ENCODE measurements at regions not wholly inside any gene's neighbourhood (a gene's known extent, or its start where the extent isn't known, plus 50 kb on each side); places are given as distances from the start of the nearest gene placed in this dataset.

DNA sequence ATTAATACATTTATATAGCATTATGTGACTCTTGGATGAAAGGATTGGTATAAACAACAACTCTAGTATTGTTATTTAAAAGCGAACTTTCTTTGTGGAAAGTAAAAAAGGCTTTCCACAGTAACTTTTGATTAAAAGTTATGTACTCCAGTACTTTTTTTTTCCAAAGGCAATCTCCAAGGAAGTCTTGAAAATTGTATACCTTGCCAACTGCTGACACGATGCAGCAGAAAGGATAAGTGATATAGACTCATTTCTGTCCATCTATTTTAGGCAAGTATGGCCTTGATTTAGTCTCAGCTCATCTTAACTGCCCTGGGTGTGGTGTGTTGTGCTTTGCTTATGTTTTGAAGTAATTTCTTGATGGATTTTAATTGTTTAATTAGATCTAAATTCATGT, 79.7 kb downstream of the OTOL1 start:
- POLR2A ChIA-PET: no interaction called here
- DNase-seq (ENCODE audit: extremely low spot score): no peak

DNA sequence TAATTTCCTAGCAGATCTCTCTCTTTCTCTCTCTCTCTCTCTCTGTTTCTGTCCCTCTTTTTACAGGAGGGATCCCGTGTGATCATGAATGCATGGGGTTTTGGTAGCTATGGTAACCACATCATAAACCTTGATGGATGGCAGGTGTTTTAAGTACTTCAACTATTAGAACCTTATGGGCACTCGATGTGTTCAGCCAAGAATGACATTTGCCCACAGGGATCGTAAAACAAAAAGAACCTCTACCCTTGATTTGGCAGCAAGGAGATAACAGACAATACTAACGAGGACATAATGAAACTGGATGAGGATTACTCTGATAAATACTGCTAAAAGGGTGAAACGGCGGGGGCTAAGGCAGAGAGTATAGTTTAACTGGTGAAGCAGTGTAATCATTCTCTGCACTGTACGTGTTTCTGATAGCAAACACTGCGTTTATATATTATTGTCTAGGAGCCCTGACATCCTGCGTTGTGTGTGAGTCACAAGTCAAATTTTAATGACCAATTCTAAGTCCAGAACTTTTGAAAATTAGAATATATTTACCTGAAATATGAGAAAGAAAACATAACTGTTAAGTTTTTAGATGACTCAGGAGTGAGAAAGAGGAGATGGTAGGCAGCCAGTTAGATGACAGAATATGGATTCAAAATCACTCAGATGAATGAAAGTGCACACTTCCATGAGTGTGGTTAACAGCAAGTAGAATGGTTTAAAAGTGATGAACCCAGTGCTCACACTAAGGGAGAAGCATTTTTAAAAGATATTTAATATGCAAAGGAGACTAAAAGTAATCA, 80.3 kb downstream of the OTOL1 start:
- POLR2A ChIA-PET: no interaction called here
- DNase-seq (ENCODE audit: extremely low spot score): no peak
- TF ChIP-seq, protein P1, sequence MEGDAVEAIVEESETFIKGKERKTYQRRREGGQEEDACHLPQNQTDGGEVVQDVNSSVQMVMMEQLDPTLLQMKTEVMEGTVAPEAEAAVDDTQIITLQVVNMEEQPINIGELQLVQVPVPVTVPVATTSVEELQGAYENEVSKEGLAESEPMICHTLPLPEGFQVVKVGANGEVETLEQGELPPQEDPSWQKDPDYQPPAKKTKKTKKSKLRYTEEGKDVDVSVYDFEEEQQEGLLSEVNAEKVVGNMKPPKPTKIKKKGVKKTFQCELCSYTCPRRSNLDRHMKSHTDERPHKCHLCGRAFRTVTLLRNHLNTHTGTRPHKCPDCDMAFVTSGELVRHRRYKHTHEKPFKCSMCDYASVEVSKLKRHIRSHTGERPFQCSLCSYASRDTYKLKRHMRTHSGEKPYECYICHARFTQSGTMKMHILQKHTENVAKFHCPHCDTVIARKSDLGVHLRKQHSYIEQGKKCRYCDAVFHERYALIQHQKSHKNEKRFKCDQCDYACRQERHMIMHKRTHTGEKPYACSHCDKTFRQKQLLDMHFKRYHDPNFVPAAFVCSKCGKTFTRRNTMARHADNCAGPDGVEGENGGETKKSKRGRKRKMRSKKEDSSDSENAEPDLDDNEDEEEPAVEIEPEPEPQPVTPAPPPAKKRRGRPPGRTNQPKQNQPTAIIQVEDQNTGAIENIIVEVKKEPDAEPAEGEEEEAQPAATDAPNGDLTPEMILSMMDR (IDR thresholded peaks at IDR 0.05; ENCODE audit: control extremely low read depth, extremely low read depth, low read depth, missing control alignments): no peak
- CTCF ChIA-PET: no interaction called here

More for the DNA sequence above, 79.7 kb downstream of the OTOL1 start:
- CTCF ChIA-PET: no interaction called here
- TF ChIP-seq, protein P1 (IDR thresholded peaks at IDR 0.05; ENCODE audit: control extremely low read depth, extremely low read depth, low read depth, missing control alignments): no peak

DNA sequence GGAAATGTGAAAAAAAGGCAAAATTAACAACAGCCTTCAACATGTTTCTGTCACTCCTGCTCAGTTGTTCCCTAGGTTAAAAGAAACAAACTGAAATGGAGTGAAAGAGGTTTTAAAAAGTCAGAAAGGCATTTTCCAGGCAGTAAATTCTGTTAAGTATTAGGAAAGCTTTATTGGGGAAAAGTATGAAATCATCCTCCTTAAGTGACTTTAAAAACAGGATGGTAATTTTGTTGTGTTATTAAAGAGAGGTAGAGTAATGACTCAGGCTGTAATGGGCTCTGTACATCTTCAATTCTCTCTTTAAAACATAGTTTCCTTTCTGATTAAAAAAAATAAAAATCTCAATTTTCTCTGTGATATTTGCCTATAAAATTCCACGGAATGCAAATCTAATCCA, 81.1 kb downstream of the OTOL1 start:
- ChIA-PET POLR2A (no interaction called here), CTCF (interaction anchor here (1.2 kb wide), 1 partner anchor 16 kb away, joined by 3 read pairs; no protein-coding TSS in a partner anchor)
- no peak for DNase-seq (ENCODE audit: extremely low spot score)
- TF ChIP-seq, protein P1 (IDR thresholded peaks at IDR 0.05; ENCODE audit: control extremely low read depth, extremely low read depth, low read depth, missing control alignments): no peak

DNA sequence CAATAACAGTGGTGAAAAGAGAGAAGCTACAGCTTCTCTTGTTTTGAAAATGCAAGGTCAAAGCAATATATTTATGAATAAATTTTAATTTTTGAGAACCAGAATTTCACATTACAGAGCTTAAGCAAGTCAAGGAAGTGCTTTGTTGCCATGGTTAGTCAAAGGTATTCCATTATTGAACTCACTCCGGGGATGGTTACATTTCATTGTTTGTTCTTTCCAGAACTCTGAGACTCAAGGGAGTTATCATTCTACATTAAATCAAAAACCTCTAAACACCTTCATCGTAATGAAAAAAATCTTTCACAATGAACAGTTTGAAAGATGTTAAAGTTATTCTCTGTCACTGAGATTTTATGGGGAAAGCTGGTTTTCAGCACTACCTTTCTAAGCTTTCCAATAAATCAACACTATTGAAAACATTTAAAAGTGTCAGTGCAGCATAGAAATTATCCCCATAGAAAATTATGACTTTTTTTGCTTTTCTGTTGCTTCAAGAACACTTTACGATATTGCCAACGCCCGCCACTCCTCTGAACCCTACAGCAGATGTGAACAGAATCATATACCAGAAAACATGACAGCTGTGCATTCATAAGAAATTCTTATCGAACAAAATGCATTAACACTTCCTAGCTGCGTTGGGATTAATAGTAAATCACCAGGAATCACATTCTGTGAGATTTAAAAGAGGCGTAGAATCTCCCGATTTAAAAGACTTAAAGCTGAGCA, 83.0 kb downstream of the OTOL1 start:
- POLR2A ChIA-PET: no interaction called here
- CTCF ChIA-PET: no interaction called here
- TF ChIP-seq, protein P1 (IDR thresholded peaks at IDR 0.05; ENCODE audit: control extremely low read depth, extremely low read depth, low read depth, missing control alignments): no peak
- no peak for DNase-seq (ENCODE audit: extremely low spot score)

DNA sequence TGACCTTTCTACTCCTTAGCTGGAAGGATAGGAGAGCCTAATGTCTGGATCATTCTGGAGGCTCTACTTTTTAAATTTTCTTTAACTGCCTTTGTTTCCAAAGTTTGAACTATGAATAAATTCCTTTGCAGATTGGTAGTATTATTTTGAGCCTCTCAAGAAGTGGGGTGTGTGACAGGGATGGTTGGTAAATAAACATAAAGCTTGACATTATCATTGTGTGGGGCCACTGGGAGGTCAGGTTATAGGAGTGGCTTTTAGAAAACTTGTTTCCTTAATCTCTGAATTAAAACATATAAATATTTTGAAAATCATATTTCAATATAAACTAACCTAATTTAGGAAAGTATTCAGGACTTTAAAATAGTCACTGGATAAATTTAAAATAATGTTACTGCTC, 89.3 kb downstream of the OTOL1 start:
- POLR2A ChIA-PET: no interaction called here

DNA sequence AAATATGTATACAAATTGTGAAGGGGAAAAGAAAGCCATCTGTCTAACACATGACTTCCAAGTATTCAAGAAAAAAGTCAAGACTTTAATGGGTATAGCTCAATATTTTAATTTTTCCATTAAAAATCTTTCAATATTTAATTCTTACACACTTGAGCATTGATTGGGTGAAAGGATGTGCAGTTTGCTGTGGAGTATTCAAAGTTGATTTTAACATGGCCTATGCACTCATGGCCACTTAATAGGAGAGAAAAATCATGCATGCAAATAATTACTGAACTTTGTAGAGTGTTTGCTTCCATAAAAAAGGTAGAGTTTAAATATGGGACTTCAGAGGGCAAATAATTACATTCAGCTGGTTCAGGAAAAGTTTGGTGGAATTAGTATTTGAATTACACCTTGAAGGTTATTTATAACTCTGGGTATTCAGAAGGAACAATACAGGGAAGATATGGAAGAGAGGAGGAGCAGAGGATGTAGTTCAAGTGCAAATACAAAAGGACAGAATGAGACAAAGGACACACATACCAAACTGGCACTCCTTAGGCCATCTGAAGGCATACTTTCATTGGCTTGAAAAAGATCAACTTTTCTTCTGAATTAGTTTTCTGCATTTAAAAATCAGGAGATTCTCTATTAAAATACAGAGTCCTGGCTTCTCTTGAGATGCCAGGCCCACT, 90.1 kb downstream of the OTOL1 start:
- TF ChIP-seq, protein P1 (IDR thresholded peaks at IDR 0.05; ENCODE audit: control extremely low read depth, extremely low read depth, low read depth, missing control alignments): no peak
- no peak for DNase-seq (ENCODE audit: extremely low spot score)
- POLR2A ChIA-PET: no interaction called here
- CTCF ChIA-PET: interaction anchor here (0.8 to 1.3 kb wide), 3 partner anchors 8 to 22 kb away, joined by 3 read pairs; no protein-coding TSS in a partner anchor

More for the DNA sequence above, 89.3 kb downstream of the OTOL1 start:
- CTCF ChIA-PET: no interaction called here
- no peak for DNase-seq (ENCODE audit: extremely low spot score)
- TF ChIP-seq, protein P1 (IDR thresholded peaks at IDR 0.05; ENCODE audit: control extremely low read depth, extremely low read depth, low read depth, missing control alignments): no peak
